Glutamatergic neuron (in vitro differentiated cells): ENCODE measurements at regions not wholly inside any gene's neighbourhood (a gene's known extent, or its start where the extent isn't known, plus 50 kb on each side); places are given as distances from the start of the nearest gene placed in this dataset.
"Not testable (repeated sequence)": the region's sequence is repeated elsewhere in the genome, so short reads cannot be mapped to it uniquely, and the experiment has no call there.

Experiments
- DNase-seq: peaks from one replicate; pipeline ENCODE4 v3.0.0; 2022
- H3K27ac Mint-ChIP-seq: one replicate; pipeline ENCODE4 v1.8.0; 2020; ENCODE audit warnings: mild to moderate bottlenecking, mixed read lengths, inconsistent platforms; ENCODE audit not compliant: unreplicated experiment
- H3K27me3 Mint-ChIP-seq: one replicate; pipeline ENCODE4 v1.8.0; 2020; ENCODE audit warnings: mild to moderate bottlenecking, moderate library complexity, mixed read lengths, inconsistent platforms; ENCODE audit not compliant: unreplicated experiment
- H3K36me3 Mint-ChIP-seq: one replicate; pipeline ENCODE4 v1.8.0; 2020; ENCODE audit warnings: mild to moderate bottlenecking, mixed read lengths, inconsistent platforms; ENCODE audit not compliant: unreplicated experiment
- H3K4me1 Mint-ChIP-seq: one replicate; pipeline ENCODE4 v1.8.0; 2020; ENCODE audit warnings: mild to moderate bottlenecking, low read depth, mixed read lengths, inconsistent platforms; ENCODE audit not compliant: unreplicated experiment
- H3K4me3 Mint-ChIP-seq: one replicate; pipeline ENCODE4 v1.8.0; 2020; ENCODE audit warnings: mild to moderate bottlenecking, mixed read lengths, inconsistent platforms; ENCODE audit not compliant: unreplicated experiment
- H3K9me3 Mint-ChIP-seq: one replicate; pipeline ENCODE4 v1.8.0; 2020; ENCODE audit warnings: mild to moderate bottlenecking, moderate library complexity, mixed read lengths, inconsistent platforms; ENCODE audit not compliant: unreplicated experiment
- TF ChIP-seq, protein P1 (sequence below): fragments of 200-600 bp; sonication (generic); IDR thresholded peaks from one replicate; pipeline ENCODE4 v1.5.0; 2021; ENCODE audit not compliant: partially characterized antibody, unreplicated experiment

DNA sequence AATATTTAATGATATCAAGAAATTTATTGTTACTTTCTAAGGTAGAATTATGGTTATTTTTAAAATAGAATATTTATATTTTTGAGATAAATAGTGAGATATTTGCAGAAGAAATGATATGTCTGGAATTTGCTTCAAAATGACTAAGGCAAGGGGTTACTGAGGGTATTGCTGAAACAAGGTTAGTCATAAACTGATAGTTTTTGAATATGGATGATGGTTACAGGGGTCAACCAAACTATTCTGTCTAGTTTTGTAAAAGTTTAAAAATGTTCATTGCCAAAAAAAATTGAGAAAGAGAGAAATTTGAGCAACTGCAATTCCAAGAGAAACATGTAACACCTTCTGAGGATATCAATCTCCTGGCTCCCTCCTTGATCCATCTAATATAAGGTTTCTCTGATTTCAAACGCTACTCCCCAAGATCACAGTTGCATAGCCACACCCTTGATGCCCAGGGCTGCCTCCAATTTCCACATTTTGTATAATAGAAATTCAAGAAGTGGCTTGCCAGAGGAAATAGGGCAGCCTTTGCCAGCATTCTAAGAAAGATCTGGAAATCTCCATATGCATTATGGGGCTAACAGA is 159.4 kb upstream of the NAMPT start:
- Mint-ChIP-seq H3K27ac (no peak overlapping the region), H3K4me3 (no peak overlapping the region), H3K4me1 (no peaks in the 10 kb centered on the region), H3K9me3 (no peaks in the 10 kb centered on the region), H3K27me3 (peaks cover 1% of the 10 kb centered on the region), H3K36me3 (peaks cover 5% of the 10 kb centered on the region)
- no peak for DNase-seq
- TF ChIP-seq, protein P1, sequence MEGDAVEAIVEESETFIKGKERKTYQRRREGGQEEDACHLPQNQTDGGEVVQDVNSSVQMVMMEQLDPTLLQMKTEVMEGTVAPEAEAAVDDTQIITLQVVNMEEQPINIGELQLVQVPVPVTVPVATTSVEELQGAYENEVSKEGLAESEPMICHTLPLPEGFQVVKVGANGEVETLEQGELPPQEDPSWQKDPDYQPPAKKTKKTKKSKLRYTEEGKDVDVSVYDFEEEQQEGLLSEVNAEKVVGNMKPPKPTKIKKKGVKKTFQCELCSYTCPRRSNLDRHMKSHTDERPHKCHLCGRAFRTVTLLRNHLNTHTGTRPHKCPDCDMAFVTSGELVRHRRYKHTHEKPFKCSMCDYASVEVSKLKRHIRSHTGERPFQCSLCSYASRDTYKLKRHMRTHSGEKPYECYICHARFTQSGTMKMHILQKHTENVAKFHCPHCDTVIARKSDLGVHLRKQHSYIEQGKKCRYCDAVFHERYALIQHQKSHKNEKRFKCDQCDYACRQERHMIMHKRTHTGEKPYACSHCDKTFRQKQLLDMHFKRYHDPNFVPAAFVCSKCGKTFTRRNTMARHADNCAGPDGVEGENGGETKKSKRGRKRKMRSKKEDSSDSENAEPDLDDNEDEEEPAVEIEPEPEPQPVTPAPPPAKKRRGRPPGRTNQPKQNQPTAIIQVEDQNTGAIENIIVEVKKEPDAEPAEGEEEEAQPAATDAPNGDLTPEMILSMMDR: no peak

DNA sequence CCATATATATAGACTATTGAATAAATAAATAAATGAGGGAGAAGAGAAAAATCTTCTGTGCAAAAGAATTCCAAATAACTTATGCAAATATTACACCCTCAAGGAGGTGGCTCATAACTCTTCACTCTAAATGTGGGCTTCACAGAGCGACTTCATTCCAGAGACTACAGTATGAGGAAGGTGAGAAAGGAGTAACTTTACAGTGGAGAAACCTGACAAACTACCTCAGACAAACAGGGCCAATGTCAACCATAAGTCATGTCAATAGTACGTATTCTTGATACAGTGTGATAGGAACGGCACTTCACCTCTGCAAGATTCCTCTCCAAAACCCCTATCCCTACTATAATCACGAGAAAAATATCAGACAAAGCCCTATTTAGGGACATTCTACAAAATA is 158.4 kb upstream of the NAMPT start:
- TF ChIP-seq, protein P1: no peak
- H3K27ac Mint-ChIP-seq: no peak overlapping the region
- no peaks in the 10 kb centered on the region for H3K4me1 Mint-ChIP-seq
- no peaks in the 10 kb centered on the region for H3K9me3 Mint-ChIP-seq
- H3K36me3 Mint-ChIP-seq: peaks cover 5% of the 10 kb centered on the region
- H3K27me3 Mint-ChIP-seq: peaks cover 1% of the 10 kb centered on the region
- DNase-seq: no peak
- no peak overlapping the region for H3K4me3 Mint-ChIP-seq

DNA sequence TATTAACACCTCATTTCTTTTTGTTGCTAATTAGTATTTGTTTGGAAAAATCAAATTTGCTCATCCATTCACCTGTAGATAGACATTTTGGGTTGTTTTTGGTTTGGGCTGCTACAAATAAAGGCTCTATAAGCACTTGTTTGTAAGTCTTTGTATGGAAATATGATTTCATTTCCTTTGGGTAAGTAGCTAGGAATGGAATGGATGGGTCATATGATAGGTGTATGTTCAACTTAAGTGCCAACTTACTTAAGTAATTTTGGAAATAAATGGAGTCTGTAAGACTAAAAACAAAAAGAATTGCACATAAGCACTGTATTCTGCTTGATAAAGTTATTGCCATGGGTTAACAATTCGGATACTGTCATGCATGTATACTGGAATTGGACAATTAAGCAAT is 157.7 kb upstream of the NAMPT start:
- DNase-seq: no peak
- Mint-ChIP-seq H3K4me1 (no peaks in the 10 kb centered on the region), H3K4me3 (no peak overlapping the region), H3K27me3 (peaks cover 1% of the 10 kb centered on the region), H3K27ac (no peak overlapping the region), H3K36me3 (peaks cover 5% of the 10 kb centered on the region), H3K9me3 (no peaks in the 10 kb centered on the region)
- TF ChIP-seq, protein P1: no peak

DNA sequence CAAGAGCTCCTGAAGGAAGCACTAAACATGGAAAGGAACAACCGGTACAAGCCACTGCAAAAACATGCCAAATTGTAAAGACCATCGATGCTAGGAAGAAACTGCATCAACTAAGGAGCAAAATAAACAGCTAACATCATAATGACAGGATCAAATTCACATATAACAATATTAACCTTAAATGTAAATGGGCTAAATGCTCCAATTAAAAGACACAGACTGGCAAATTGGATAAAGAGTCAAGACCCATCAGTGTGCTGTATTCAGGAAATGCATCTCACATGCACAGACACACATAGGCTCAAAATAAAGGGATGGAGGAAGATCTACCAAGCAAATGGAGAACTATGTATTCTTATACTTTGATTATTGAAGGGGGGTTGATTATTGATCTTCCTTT is 156.6 kb upstream of the NAMPT start:
- H3K36me3 Mint-ChIP-seq, H3K27ac Mint-ChIP-seq, H3K9me3 Mint-ChIP-seq, H3K4me3 Mint-ChIP-seq, H3K27me3 Mint-ChIP-seq, H3K4me1 Mint-ChIP-seq, DNase-seq: not testable (repeated sequence)

DNA sequence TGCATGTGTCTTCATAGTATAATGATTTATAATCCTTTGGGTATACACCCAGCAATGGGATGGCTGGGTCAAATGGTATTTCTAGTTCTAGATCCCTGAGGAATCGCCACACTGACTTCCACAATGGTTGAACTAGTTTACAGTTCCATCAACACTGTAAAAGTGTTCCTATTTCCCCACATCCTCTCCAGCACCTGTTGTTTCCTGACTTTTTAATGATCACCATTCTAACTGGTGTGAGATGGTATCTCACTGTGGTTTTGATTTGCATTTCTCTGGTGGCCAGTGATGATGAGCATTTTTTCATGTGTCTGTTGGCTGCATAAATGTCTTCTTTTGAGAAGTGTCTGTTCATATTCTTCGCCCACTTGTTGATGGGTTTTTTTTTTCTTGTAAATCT is 152.2 kb upstream of the NAMPT start:
- not testable (repeated sequence) for H3K36me3 Mint-ChIP-seq, H3K4me1 Mint-ChIP-seq, H3K9me3 Mint-ChIP-seq, H3K4me3 Mint-ChIP-seq, DNase-seq, H3K27ac Mint-ChIP-seq, H3K27me3 Mint-ChIP-seq

DNA sequence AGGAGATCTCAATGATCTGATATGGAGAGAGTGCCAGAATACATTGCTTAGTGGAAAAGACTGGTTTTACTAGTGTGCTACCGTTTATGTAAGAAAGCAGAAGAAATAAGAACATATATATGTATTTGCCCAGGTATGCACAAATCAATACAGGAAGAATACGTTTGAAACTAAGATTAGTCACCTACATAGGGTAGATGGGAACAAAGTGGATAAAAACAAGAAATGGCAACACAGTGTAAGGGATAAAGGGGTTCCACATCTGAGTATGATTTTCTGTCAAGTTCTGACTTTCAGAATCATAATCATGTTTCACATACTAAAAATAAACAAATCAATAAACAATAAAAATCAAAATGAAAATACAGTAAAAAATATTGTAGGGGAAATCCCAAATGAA is 148.6 kb upstream of the NAMPT start:
- TF ChIP-seq, protein P1: no peak
- H3K27me3 Mint-ChIP-seq: peaks cover 1% of the 10 kb centered on the region
- H3K27ac Mint-ChIP-seq: no peak overlapping the region
- no peak overlapping the region for H3K4me3 Mint-ChIP-seq
- no peaks in the 10 kb centered on the region for H3K36me3 Mint-ChIP-seq
- no peak for DNase-seq
- H3K9me3 Mint-ChIP-seq: no peaks in the 10 kb centered on the region
- H3K4me1 Mint-ChIP-seq: no peaks in the 10 kb centered on the region
